NAMALWA (cell line): ENCODE measurements at regions not wholly inside any gene's neighbourhood (a gene's known extent, or its start where the extent isn't known, plus 50 kb on each side); places are given as distances from the start of the nearest gene placed in this dataset.

ENCODE experiments used
- DNase-seq: peaks from one replicate; pipeline ENCODE4 v3.0.0-alpha.2; 2015; ENCODE audit warnings: low spot score

DNA sequence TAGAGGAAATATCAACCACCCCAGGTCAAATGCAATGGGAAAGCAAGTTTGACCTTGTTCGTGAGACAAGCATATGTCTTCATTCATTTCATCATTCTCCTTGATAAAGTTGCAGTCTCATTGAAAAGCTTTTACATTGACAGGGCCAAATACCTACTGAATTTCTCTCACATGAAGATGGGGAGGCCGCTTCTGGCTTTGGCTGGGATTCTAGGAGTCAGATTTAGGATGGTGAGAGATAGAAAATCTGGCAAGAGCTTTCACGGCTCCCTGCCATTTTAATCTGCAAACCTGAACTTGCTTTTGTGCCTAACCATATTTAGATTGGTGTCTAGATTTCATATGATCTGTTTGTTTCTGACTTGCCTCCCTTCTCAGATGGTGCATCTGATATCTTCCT lies 88.0 kb downstream of the TMEM100 start:
- DNase-seq, result no peak

DNA sequence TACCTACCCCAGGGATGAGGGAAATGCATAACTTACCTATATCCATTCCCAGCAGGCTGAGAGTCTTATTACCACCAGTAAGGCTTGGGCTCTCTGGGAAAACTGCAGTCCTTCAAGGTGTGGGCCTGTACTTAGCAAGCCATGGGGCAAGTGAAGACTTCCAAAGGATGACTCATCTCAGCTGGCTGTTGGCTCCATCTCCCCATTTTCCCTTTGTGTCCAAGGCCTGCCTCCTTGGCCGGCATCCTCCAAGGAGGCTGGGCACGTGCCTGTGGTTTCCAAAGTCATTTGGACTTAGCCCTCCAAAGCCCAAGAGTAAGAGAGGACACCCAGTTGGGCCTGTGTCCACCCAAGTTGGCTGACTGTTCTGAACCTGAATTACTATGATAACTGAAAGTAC lies 89.8 kb downstream of the TMEM100 start:
- DNase-seq, result no peak

DNA sequence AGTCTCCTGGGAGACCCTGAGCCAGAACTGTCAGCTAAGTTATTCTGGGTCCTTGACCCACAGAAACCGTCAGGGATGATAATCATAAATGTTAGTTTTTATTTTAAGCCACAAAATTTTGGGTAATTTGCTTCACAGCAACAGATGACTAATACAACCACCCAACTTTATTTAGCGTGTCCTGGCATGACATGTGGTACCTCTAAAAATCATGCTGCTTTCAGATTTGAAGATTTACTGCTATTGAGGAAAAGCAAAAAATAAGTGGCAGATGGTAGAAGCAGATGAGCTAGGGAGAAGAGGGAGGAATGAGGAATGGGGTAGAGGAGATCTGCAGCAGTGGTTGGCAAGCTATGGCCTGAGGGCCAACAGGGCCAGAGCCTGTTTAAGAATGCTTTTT lies 90.4 kb downstream of the TMEM100 start:
- no peak for DNase-seq

GRCh38 chr17:55629995-55630394 lies 92.7 kb downstream of the TMEM100 start:
- no peak for DNase-seq

GRCh38 chr17:55625521-55625920 lies 97.1 kb downstream of the TMEM100 start:
- DNase-seq, result no peak

- no peak for DNase-seq
These were observed 97.8 kb downstream of the TMEM100 start for GRCh38 chr17:55624772-55625433.

- no peak for DNase-seq
These were observed 100.1 kb downstream of the TMEM100 start for GRCh38 chr17:55622547-55622946.

DNA sequence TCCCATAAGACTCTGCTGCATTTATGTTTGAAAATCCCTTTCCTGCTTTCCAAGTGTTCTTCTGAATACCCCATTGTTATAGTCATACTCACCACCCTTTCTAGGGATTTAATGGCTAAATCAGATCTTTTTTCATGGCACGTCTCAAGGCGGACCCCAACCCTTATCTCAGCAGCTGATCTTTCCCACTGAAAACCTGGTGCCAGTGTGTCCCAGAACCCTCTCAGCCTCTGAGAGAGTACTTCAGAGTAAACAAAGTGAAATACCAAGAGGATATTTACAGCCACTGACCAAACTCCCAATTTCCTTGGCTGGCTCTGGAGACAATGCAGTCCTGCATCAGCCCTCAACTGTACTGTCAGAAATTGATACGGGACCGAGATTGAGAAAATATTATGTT lies 101.7 kb downstream of the TMEM100 start:
- DNase-seq, result no peak

DNA sequence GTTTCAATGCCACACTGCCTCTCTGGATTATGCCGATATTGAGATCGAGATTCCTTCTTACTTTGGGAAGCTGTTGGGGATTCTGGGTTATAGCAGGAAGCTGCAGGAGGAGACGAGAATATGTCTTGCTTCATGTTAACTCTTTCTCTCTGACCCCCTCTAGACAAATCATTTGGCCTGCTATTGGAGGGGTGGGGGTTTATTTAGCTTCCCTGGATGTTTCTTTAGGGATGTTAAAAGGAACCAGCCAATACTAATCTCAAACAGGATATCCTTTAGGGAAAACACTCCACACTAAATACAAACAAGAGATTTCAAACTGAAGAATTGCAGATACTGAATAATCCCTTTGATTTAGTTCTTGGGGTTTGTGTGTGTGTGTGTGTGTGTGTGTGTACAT lies 102.6 kb downstream of the TMEM100 start:
- no peak for DNase-seq

- no peak for DNase-seq
These were observed 105.2 kb downstream of the TMEM100 start for GRCh38 chr17:55617441-55617840.

DNA sequence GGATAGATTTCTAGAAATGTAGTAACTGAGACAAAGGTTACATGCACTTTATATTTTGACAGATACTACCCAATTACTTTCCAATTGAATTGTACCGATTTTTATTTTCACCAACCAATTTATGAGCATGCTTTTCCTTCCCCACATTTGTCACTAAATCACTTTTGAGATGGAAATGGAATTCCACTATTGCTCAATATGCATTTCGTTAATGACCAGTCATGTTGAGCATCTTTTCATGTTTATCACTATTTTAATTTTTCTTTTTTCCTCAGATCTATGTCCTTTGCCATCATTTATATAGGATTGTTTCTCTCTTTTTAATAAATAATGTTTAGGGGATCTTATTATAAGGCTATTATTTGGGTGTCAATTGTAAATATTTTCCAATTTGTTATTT lies 102.8 kb upstream of the SMIM36 start:
- DNase-seq, result no peak

GRCh38 chr17:55612691-55613141 lies 101.5 kb upstream of the SMIM36 start:
- no peak for DNase-seq

DNA sequence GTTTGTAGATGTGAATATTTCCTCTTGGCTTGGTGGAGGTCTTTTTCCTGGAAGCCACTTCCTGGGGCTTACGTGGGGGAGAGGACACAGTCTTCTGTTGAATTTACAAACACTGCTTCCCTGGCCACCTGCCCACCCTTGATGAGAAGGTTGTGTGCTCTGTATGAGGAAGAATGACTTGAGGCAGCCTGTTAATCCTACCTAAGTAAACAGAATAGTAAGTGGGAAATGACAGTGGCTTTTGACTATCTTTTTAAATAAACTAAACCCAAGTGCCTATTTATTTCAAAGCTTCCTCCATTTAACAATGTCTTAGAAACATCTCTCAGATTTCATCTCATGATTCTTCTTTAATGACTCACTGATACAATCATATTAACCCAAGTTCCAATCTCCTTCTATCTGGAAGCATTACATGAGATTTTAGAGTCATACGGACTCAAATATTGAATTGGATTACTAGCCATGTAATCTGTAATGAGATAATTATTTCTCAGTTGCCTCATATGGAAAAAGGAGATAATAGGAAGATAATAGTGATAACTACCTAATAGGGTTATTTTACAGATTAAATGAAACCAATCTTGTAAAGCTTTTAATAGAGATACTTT lies 96.6 kb upstream of the SMIM36 start:
- no peak for DNase-seq

DNA sequence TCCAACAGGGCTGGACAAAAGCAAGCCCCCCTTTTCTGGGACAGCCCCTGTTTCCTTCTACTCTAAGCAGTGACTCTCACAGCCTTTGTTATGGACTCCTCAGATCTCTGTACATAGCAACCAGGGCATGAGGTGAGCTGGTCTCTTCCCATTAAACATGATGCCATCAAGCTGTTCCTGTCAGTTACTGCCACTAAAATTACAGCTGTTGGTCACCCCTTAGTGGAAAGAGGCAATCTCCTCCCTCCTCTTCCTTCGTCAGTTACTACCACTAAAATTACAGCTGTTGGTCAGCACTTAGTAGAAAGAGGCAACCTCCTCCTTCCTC lies 95.2 kb upstream of the SMIM36 start:
- DNase-seq, result no peak

DNA sequence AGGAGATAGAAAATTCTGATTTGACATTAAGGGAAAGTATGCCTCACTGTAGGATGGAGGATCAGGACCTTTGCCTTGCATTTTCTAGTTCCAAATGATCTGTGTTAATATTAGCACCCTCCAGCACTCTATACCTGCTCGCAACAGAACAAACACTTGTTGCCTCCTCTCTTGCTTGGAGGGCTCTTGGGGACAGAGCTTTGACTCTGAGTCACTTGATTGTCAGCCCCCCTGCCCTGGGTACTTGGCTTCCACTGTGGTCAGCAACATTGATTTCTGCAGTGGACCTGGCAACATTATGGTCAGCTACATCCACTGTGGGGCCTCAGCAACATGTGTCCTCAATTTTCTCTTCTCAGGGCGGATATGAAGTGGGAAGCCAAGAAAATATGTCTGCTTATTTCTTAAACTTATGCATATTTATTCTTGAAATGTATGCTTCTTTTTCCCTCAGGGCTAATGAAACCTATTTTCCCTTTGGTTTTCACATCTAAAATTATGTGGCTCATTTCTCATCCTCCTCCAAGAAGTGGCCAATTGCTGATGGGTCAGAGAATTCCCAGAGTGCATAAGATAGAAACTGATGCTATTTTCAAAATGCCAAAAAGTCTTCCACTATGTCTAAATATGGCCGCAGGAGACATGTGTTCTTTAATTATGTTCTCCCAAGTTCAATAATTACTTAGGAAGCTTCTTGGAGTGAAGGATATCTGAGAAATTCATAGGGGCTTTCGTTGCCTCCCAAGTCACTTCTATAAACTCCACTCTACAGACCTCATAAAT lies 94.6 kb upstream of the SMIM36 start:
- DNase-seq, result no peak

- DNase-seq, result peak; percentile 69
These were observed 90.7 kb upstream of the SMIM36 start for GRCh38 chr17:55601874-55602364.

DNA sequence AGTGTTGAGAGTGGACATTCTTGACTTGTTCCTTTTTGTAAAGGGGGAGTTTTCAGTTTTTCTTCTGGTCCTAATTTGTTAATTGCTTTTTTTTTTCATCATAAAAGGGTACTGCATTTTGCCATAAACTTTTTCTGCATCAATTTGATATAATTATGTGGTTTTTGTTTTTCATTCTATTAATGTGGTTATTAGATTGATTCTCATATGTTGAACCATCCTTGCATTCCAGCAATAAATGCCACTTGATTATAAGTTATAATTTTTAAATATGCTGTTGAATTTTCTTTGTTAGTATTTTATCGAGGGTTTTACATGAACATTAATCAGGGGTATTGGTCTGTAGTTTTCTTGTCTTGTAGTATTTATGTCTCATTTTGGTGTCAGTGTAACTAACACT lies 87.2 kb upstream of the SMIM36 start:
- DNase-seq, result no peak

DNA sequence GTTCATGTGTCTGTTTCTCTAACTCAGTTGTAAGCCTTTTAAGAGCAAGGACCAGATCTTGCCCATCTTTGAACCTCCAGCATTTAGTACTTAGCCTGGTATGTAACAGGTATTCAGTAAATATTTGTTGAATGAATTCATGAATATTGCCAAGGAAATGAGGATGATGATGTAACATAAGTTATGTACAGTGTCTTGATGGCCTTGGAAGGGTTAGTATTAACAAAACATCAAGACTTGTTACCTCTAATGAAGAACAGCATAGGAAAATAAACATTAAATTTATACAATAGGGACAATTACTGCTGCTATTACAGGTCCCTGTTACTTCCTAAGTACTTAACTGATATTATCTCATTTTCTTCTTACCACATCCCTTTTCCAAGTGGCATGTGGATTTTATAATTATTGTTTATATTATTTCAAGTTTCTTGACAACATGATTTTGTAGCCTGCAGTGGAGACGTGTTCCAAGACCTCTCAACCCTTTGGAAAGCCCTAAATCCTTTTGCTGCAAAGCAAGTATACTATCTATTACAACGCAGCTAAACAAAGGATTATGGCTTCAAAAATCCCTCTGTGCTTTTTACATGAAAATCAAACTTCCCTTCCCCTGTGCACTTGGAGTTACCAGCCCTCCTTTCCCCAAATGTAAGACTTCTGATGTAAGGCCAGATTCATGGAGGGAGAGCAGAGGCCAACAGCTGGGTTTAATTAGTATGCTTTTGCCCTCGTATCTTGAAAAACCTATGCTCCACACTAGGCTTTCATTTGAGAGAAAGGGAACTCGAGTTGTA lies 77.4 kb upstream of the SMIM36 start:
- DNase-seq, result no peak

- DNase-seq, result no peak
These were observed 76.4 kb upstream of the SMIM36 start for GRCh38 chr17:55587608-55588139.

DNA sequence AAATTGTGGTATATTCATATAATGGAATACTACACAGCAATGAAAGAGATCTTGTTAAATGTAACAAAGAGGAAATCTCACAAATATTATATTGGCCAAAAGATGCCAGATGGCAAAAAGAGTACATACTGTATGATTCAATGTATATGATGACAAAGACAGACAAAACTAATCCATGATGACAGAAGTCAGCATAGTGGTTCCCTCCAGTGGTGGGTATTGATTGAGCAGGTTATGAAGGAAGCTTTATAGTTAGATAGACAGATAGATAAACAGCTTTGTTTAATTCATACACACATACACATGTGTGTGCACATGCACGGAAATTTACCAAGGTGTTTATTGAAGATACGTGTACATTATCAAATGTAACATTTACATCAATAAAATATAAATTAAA lies 74.4 kb upstream of the SMIM36 start:
- no peak for DNase-seq

GRCh38 chr17:55584861-55585260 lies 73.6 kb upstream of the SMIM36 start:
- no peak for DNase-seq

DNA sequence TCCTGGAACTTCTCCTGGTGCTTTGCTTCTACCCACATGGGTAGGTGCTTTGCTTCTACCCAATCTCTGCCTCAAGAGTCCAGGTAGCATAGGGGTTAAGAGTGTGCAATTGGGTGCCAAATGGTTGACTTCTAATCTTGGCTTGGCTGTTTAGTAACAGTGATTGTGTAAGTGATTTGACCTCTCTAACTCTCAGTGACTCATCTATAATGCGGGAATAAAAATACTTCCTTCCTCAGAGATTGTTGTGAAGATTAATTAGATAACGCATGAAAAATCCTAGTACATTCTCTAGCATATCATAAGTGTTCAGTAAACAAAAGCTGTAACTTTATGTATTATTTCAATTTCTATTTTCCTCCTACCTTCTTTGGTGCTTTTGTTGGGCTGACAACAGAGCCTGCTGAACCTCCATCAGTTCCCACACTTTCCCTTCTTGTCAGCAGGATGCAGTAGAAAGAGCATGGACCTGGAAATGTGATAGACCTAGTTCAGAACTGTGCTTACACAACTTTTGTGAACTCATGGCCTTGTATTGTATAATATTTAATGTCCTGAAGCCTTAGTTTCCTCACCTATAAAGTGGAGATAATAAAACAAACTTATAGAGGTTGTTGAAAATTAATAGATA lies 72.9 kb upstream of the SMIM36 start:
- no peak for DNase-seq
